K562 (cell line): ENCODE measurements at regions not wholly inside any gene's neighbourhood (a gene's known extent, or its start where the extent isn't known, plus 50 kb on each side); places are given as distances from the start of the nearest gene placed in this dataset.

Source experiments
- ARID3B ChIP-seq: fragments of 250-450 bp; sonication (Bioruptor Pico); IDR thresholded peaks from 2 replicates; pipeline ENCODE4 v1.4.0; 2020; ENCODE audit warnings: borderline replicate concordance
- ETV6 ChIP-seq, 3 experiments: fragments of 150-350 bp in 1 of 3; sonication (generic) in 1 of 3; formaldehyde crosslinking in 1 of 3; IDR thresholded peaks; 2 replicates each; pipeline versions ENCODE4 v1.6.1 to v1.8.0; 2014 to 2022; ENCODE audit warnings: borderline replicate concordance in 2 of 3, low read depth in 2 of 3, antibody characterized with exemption in 1 of 3, low read length in 1 of 3, mild to moderate bottlenecking in 1 of 3, missing genetic modification reagents in 1 of 3
- EWSR1 ChIP-seq: fragments of 450-650 bp; IDR thresholded peaks from 2 replicates; pipeline ENCODE4 v1.6.1; 2018; ENCODE audit warnings: borderline replicate concordance, mild to moderate bottlenecking, low read depth, moderate library complexity; ENCODE audit not compliant: partially characterized antibody
- HSF4 ChIP-seq: fragments of 250-450 bp; sonication (Bioruptor Pico); IDR thresholded peaks from 2 replicates; pipeline ENCODE4 v2.1.2; 2022; ENCODE audit warnings: mild to moderate bottlenecking, moderate library complexity, borderline replicate concordance
- MLLT1 ChIP-seq, 2 experiments: fragments of 450-650 bp; IDR thresholded peaks; 2 replicates each; pipeline ENCODE4 v1.6.1; 2016
- PTRF ChIP-seq: fragments of 450-650 bp; IDR thresholded peaks from 2 replicates; pipeline ENCODE4 v1.6.1; 2016; ENCODE audit warnings: mild to moderate bottlenecking, missing genetic modification characterization, missing compliant biosample characterization
- TGIF2 ChIP-seq: sonication (generic); formaldehyde crosslinking; IDR thresholded peaks from 2 replicates; pipeline ENCODE4 v1.8.1; 2022; ENCODE audit warnings: mild to moderate bottlenecking, missing genetic modification reagents, moderate library complexity

- TF ChIP-seq ARID3B (CRISPR knock-in tag) (no peak), PTRF (tag) (no peak), EWSR1 (no peak), TGIF2 (CRISPR knock-in tag) (no peak), HSF4 (CRISPR knock-in tag) (no peak), ETV6 (IDR thresholded peaks at IDR 0.05; ENCODE audit: borderline replicate concordance in 1 of 2, low read depth in 2 of 2, low read length in 1 of 2) (no peak), ETV6 (CRISPR knock-in tag; IDR thresholded peaks at IDR 0.05; ENCODE audit: borderline replicate concordance) (no peak), MLLT1 (IDR thresholded peaks at IDR 0.05) (no peak)
Measured at GRCh38 chr19:28980236-28980868, 232.6 kb downstream of the UQCRFS1 start (continued).
